MM.1S (cell line): ENCODE measurements at regions not wholly inside any gene's neighbourhood (a gene's known extent, or its start where the extent isn't known, plus 50 kb on each side); places are given as distances from the start of the nearest gene placed in this dataset.

ENCODE experiments used
- DNase-seq: peaks from one replicate; pipeline ENCODE4 v3.0.0-alpha.2; 2015
- H2AFZ ChIP-seq: fragments of 300-600 bp; sonication (generic); 2 replicates; pipeline ENCODE4 v1.6.0; 2016; ENCODE audit warnings: antibody characterized with exemption, low read length
- H3F3A ChIP-seq: fragments of 300-600 bp; sonication (generic); 2 replicates; pipeline ENCODE4 v1.6.1; 2016; ENCODE audit warnings: mild to moderate bottlenecking, antibody characterized with exemption, low read length, moderate library complexity, mixed read lengths; ENCODE audit not compliant: insufficient read depth
- H3K27ac ChIP-seq: fragments of 300-600 bp; sonication (generic); 2 replicates; pipeline ENCODE4 v1.5.1; 2016; ENCODE audit warnings: mild to moderate bottlenecking, low read length
- H3K27me3 ChIP-seq: fragments of 300-600 bp; sonication (generic); replicated peaks from 2 replicates; pipeline ENCODE4 v1.6.0; 2016; ENCODE audit warnings: low read length; ENCODE audit not compliant: insufficient read depth
- H3K36me3 ChIP-seq: fragments of 300-600 bp; sonication (generic); replicated peaks from 2 replicates; pipeline ENCODE4 v1.6.1; 2016; ENCODE audit warnings: mild to moderate bottlenecking, low read length, mixed read lengths; ENCODE audit not compliant: insufficient read depth
- H3K4me1 ChIP-seq: fragments of 300-600 bp; sonication (generic); 2 replicates; pipeline ENCODE4 v1.6.1; 2016; ENCODE audit warnings: low read length, mixed read lengths
- H3K4me2 ChIP-seq: fragments of 300-600 bp; sonication (generic); 2 replicates; pipeline ENCODE4 v1.6.0; 2016; ENCODE audit warnings: low read depth, low read length
- H3K4me3 ChIP-seq: fragments of 300-600 bp; sonication (generic); 2 replicates; pipeline ENCODE4 v1.5.1; 2016; ENCODE audit warnings: low read length, mixed read lengths
- H3K79me2 ChIP-seq: fragments of 300-600 bp; sonication (generic); 2 replicates; pipeline ENCODE4 v1.6.1; 2016; ENCODE audit warnings: mixed run types, low read length, mixed read lengths
- H3K9ac ChIP-seq: fragments of 300-600 bp; sonication (generic); 2 replicates; pipeline ENCODE4 v1.6.1; 2016; ENCODE audit warnings: low read length, mixed read lengths
- H3K9me2 ChIP-seq: fragments of 300-600 bp; sonication (generic); replicated peaks from 2 replicates; pipeline ENCODE4 v1.6.1; 2016; ENCODE audit warnings: mild to moderate bottlenecking, low read length, mixed read lengths; ENCODE audit not compliant: insufficient read depth
- H3K9me3 ChIP-seq: fragments of 300-600 bp; sonication (generic); replicated peaks from 2 replicates; pipeline ENCODE4 v1.6.1; 2016; ENCODE audit warnings: mild to moderate bottlenecking, low read length, mixed read lengths; ENCODE audit not compliant: insufficient read depth
- H4K20me1 ChIP-seq: fragments of 300-600 bp; sonication (generic); 2 replicates; pipeline ENCODE4 v1.6.1; 2016; ENCODE audit warnings: mild to moderate bottlenecking, low read length, moderate library complexity, mixed read lengths; ENCODE audit not compliant: insufficient read depth
- EZH2 ChIP-seq: fragments of 300-600 bp; sonication (generic); optimal IDR thresholded peaks from 2 replicates; pipeline ENCODE3; 2017; ENCODE audit warnings: low read depth, mild to moderate bottlenecking, antibody characterized with exemption, low read length, mixed read lengths
- EZH2phosphoT487 ChIP-seq: fragments of 300-600 bp; sonication (generic); IDR thresholded peaks from 2 replicates; pipeline ENCODE4 v1.6.1; 2018; ENCODE audit warnings: antibody characterized with exemption, low read length
- TF ChIP-seq, protein P1 (sequence below): fragments of 300-600 bp; sonication (generic); IDR thresholded peaks from 2 replicates; pipeline ENCODE4 v1.5.1; 2016; ENCODE audit warnings: antibody characterized with exemption, low read length, mixed read lengths

DNA sequence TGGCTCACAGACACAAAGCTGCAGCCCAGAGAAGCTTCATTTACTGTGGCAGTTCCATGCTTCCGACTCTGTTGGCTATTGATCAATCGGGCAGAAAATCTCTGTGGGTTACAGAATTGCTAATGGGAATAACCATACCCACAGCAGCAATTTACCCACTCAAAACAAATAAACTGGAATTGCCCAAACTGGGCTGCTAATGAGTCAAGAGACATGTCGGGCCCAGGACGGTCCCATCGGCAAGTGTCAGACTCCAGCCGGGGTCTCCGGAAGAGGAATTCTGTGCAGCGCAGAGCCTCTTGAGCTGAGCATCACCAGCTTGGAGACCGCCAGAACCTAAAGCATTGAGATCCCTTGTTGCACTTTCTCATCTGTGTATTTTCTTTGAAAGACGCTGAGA, 67.8 kb downstream of the TMEM18 start:
- H3K9me2 ChIP-seq, result no peaks in the 10 kb centered on the region
- H2AFZ ChIP-seq, result no peak overlapping the region
- H3F3A ChIP-seq, result no peaks in the 10 kb centered on the region
- no peak for DNase-seq
- H3K4me3 ChIP-seq, result no peak overlapping the region
- no peaks in the 10 kb centered on the region for H3K9me3 ChIP-seq
- no peak overlapping the region for H3K9ac ChIP-seq
- no peaks in the 10 kb centered on the region for H3K79me2 ChIP-seq
- no peak overlapping the region for H3K4me2 ChIP-seq
- no peaks in the 10 kb centered on the region for H4K20me1 ChIP-seq
- TF ChIP-seq, protein P1, sequence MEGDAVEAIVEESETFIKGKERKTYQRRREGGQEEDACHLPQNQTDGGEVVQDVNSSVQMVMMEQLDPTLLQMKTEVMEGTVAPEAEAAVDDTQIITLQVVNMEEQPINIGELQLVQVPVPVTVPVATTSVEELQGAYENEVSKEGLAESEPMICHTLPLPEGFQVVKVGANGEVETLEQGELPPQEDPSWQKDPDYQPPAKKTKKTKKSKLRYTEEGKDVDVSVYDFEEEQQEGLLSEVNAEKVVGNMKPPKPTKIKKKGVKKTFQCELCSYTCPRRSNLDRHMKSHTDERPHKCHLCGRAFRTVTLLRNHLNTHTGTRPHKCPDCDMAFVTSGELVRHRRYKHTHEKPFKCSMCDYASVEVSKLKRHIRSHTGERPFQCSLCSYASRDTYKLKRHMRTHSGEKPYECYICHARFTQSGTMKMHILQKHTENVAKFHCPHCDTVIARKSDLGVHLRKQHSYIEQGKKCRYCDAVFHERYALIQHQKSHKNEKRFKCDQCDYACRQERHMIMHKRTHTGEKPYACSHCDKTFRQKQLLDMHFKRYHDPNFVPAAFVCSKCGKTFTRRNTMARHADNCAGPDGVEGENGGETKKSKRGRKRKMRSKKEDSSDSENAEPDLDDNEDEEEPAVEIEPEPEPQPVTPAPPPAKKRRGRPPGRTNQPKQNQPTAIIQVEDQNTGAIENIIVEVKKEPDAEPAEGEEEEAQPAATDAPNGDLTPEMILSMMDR, result no peak
- TF ChIP-seq EZH2phosphoT487 (no peak), EZH2 (no peak)
- H3K4me1 ChIP-seq, result no peaks in the 10 kb centered on the region
- no peaks in the 10 kb centered on the region for H3K36me3 ChIP-seq
- H3K27ac ChIP-seq, result no peak overlapping the region
- no peaks in the 10 kb centered on the region for H3K27me3 ChIP-seq

DNA sequence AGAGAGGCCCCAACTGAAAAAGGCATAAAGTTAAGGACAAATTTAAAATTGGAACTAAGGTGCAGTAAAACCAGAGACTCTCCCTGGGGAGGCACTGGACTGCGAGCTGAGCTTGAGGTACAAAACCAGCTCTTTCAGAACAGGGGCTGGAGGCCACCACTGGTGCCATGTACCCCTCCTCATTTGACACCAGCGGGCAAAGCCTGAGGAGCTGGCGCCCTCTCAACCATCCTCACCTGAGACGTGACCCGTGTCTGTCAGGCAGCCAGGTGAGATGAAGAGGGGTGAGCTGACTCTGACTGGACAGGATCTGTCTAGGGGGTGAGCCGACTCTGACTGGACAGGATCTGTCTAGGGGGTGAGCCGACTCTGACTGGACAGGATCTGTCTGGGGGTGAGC, 68.5 kb downstream of the TMEM18 start:
- no peak overlapping the region for H3K27ac ChIP-seq
- no peak overlapping the region for H3K4me2 ChIP-seq
- H3K36me3 ChIP-seq, result no peaks in the 10 kb centered on the region
- no peak overlapping the region for H2AFZ ChIP-seq
- no peaks in the 10 kb centered on the region for H4K20me1 ChIP-seq
- H3K9me2 ChIP-seq, result no peaks in the 10 kb centered on the region
- no peak overlapping the region for H3K4me3 ChIP-seq
- H3K4me1 ChIP-seq, result no peaks in the 10 kb centered on the region
- no peaks in the 10 kb centered on the region for H3K27me3 ChIP-seq
- TF ChIP-seq EZH2phosphoT487, result no peak
- TF ChIP-seq, protein P1, result no peak
- no peak for TF ChIP-seq EZH2
- no peaks in the 10 kb centered on the region for H3F3A ChIP-seq
- no peaks in the 10 kb centered on the region for H3K79me2 ChIP-seq
- no peak overlapping the region for H3K9ac ChIP-seq
- no peaks in the 10 kb centered on the region for H3K9me3 ChIP-seq
- DNase-seq, result no peak

DNA sequence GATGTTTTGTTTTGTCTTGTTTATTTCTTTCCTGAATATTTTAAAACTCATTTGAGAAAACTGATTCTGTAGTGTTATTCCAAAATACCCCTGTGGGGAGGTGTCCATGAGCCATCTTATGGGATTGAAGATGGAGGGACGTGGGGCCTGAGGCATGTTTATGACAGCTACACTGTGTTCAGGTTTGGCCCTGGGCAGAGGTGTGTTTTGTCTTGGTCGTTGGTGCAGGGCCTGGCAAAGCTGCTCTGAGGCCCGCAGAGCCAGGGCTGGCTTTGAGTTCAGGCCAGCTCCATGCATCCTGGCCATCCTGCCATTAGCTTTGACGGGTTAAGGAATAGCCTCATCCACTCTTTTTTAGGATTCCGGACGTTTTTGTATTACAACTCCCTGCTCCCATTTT, 68.9 kb downstream of the TMEM18 start:
- Histone ChIP-seq H3K4me3 (no peak overlapping the region), H3K4me1 (no peaks in the 10 kb centered on the region), H2AFZ (no peak overlapping the region), H4K20me1 (no peaks in the 10 kb centered on the region), H3K4me2 (no peak overlapping the region), H3K9me2 (no peaks in the 10 kb centered on the region), H3K9ac (no peak overlapping the region), H3K27me3 (no peaks in the 10 kb centered on the region), H3F3A (no peaks in the 10 kb centered on the region), H3K27ac (no peak overlapping the region), H3K79me2 (no peaks in the 10 kb centered on the region), H3K36me3 (no peaks in the 10 kb centered on the region), H3K9me3 (no peaks in the 10 kb centered on the region)
- DNase-seq, result no peak
- no peak for TF ChIP-seq EZH2
- TF ChIP-seq, protein P1, result no peak

DNA sequence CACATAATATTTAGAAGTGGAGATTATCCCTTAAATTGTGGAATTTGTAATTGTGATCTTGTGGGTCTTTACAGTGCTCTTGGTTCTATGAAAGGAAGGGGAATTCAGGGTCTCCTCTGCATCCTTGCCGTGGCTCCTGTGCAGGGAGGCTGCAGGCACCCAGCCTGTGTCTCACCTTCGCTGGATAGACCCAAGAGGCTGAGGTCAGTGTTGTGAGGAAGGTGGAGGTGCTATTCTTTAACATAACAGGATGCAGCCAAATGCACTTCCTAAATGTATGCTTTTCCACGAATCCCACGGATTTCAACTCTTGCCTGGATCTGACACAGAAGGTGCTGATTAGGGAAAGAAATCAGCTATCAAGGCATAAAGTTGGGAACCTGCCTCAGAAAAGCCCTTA, 69.5 kb downstream of the TMEM18 start:
- Histone ChIP-seq H3K9me3 (no peaks in the 10 kb centered on the region), H3K9me2 (no peaks in the 10 kb centered on the region), H3K9ac (no peak overlapping the region), H3K4me2 (no peak overlapping the region), H3F3A (no peaks in the 10 kb centered on the region), H3K79me2 (no peaks in the 10 kb centered on the region), H2AFZ (no peak overlapping the region), H3K27me3 (no peaks in the 10 kb centered on the region), H3K4me3 (no peak overlapping the region), H3K4me1 (no peaks in the 10 kb centered on the region), H3K36me3 (no peaks in the 10 kb centered on the region), H4K20me1 (no peaks in the 10 kb centered on the region), H3K27ac (no peak overlapping the region)
- DNase-seq, result no peak
- TF ChIP-seq EZH2, result no peak
- TF ChIP-seq, protein P1, result no peak
- TF ChIP-seq EZH2phosphoT487, result no peak
